SK-N-SH (cell line): ENCODE measurements at regions not wholly inside any gene's neighbourhood (a gene's known extent, or its start where the extent isn't known, plus 50 kb on each side); places are given as distances from the start of the nearest gene placed in this dataset.

Source experiments
- CTCF ChIA-PET: fragments of 300-600, 350-600 bp; formaldehyde crosslinking; extraction: SDS; loops from one replicate; lab custom pipeline; 2021; lab: Yijun Ruan, JAX
- POLR2A ChIA-PET: fragments of 350-600 bp; sonication (Branson Sonifier 250); formaldehyde crosslinking; extraction: SDS; loops from one replicate; lab custom pipeline; 2020; ENCODE audit warnings: antibody characterized with exemption, inconsistent platforms; lab: Yijun Ruan, JAX
- DNase-seq: peaks from one replicate; pipeline ENCODE4 v3.0.0; 2012
- H2AFZ ChIP-seq: fragments of 200-600 bp; sonication (generic); 2 replicates; pipeline ENCODE4 v1.8.1; 2016; ENCODE audit warnings: antibody characterized with exemption, mild to moderate bottlenecking, low read depth
- H3F3A ChIP-seq: fragments of 200-600 bp; sonication (generic); replicated peaks from 2 replicates; pipeline ENCODE3; 2016; ENCODE audit warnings: antibody characterized with exemption, mild to moderate bottlenecking; ENCODE audit not compliant: insufficient read depth
- H3K27ac ChIP-seq, 2 experiments: fragments of 200-500 bp in 1 of 2; fragments of 200-600 bp in 1 of 2; sonication (Bioruptor generic) in 1 of 2; sonication (generic), shearing (Covaris generic) in 1 of 2; 2 replicates each; pipeline versions ENCODE4 v1.5.1 to v1.6.1; 2014 to 2016; ENCODE audit warnings: low read depth in 2 of 2, inconsistent platforms in 1 of 2, low read length in 1 of 2, mild to moderate bottlenecking in 1 of 2, mixed read lengths in 1 of 2
- H3K27me3 ChIP-seq: fragments of 200-600 bp; sonication (generic), shearing (Covaris generic); 2 replicates; pipeline ENCODE4 v1.6.1; 2016; ENCODE audit warnings: mixed run types; ENCODE audit not compliant: insufficient read depth
- H3K36me3 ChIP-seq, 2 experiments: fragments of 200-500 bp in 1 of 2; fragments of 200-600 bp in 1 of 2; sonication (Bioruptor generic) in 1 of 2; sonication (generic) in 1 of 2; replicated peaks in 1 of 2; 2 replicates each; pipeline versions ENCODE3 to v1.5.1; 2014 to 2016; ENCODE audit warnings: low read length in 1 of 2, mild to moderate bottlenecking in 1 of 2; ENCODE audit not compliant: insufficient read depth in 2 of 2, control insufficient read depth in 1 of 2
- H3K4me1 ChIP-seq, 2 experiments: fragments of 200-500 bp in 1 of 2; fragments of 200-600 bp in 1 of 2; sonication (Bioruptor generic) in 1 of 2; sonication (generic), shearing (Covaris generic) in 1 of 2; 2 replicates each; pipeline versions ENCODE4 v1.5.1 to v1.6.1; 2014 to 2016; ENCODE audit warnings: low read depth in 1 of 2, low read length in 1 of 2, mixed run types in 1 of 2; ENCODE audit not compliant: insufficient read depth in 2 of 2, control insufficient read depth in 1 of 2
- H3K4me2 ChIP-seq: fragments of 200-600 bp; sonication (generic), shearing (Covaris generic); 2 replicates; pipeline ENCODE4 v1.6.1; 2017; ENCODE audit warnings: mixed run types
- H3K4me3 ChIP-seq, 2 experiments: fragments of 200-500 bp in 1 of 2; fragments of 200-600 bp in 1 of 2; sonication (Bioruptor generic) in 1 of 2; sonication (generic), shearing (Covaris generic) in 1 of 2; 2 replicates each; pipeline versions ENCODE4 v1.5.1 to v1.8.1; 2014 to 2016; ENCODE audit warnings: low read depth in 2 of 2, inconsistent platforms in 1 of 2, low read length in 1 of 2, mild to moderate bottlenecking in 1 of 2, mixed read lengths in 1 of 2, moderate library complexity in 1 of 2
- H3K79me2 ChIP-seq: fragments of 200-600 bp; sonication (generic); 2 replicates; pipeline ENCODE4 v1.8.1; 2017; ENCODE audit warnings: mild to moderate bottlenecking; ENCODE audit not compliant: insufficient read depth
- H3K9ac ChIP-seq: fragments of 200-600 bp; sonication (generic); 2 replicates; pipeline ENCODE4 v1.6.1; 2017; ENCODE audit warnings: mixed run types
- H3K9me2 ChIP-seq: fragments of 200-600 bp; sonication (generic); 2 replicates; pipeline ENCODE4 v1.6.1; 2017; ENCODE audit warnings: mixed run types
- H3K9me3 ChIP-seq: fragments of 200-600 bp; sonication (generic); 2 replicates; pipeline ENCODE4 v1.6.1; 2017; ENCODE audit warnings: mixed run types, mild to moderate bottlenecking, moderate library complexity
- H4K20me1 ChIP-seq: fragments of 200-600 bp; sonication (generic); 2 replicates; pipeline ENCODE4 v1.6.1; 2017; ENCODE audit warnings: mild to moderate bottlenecking, mixed run types; ENCODE audit not compliant: insufficient read depth
- CHD2 ChIP-seq: fragments of 150-350 bp; IDR thresholded peaks from 2 replicates; pipeline ENCODE4 v1.6.1; 2018; ENCODE audit warnings: low read length; ENCODE audit not compliant: partially characterized antibody
- ELF1 ChIP-seq: IDR thresholded peaks from 2 replicates; pipeline ENCODE4 v1.4.0; 2012
- FOXJ3 ChIP-seq: sonication (generic); formaldehyde crosslinking; IDR thresholded peaks from 2 replicates; pipeline ENCODE4 v1.5.1; 2020; ENCODE audit warnings: mild to moderate bottlenecking, missing genetic modification reagents
- GABPA ChIP-seq: IDR thresholded peaks from 2 replicates; pipeline ENCODE4 v1.4.0; 2012; ENCODE audit warnings: low read depth, mild to moderate bottlenecking
- IRF3 ChIP-seq: fragments of 150-350 bp; IDR thresholded peaks from 2 replicates; pipeline ENCODE4 v1.6.1; 2016; ENCODE audit warnings: mild to moderate bottlenecking, low read depth, low read length
- MAX ChIP-seq: IDR thresholded peaks from 2 replicates; pipeline ENCODE4 v1.4.0; 2012; ENCODE audit warnings: low read depth
- MEF2A ChIP-seq: IDR thresholded peaks from 2 replicates; pipeline ENCODE4 v1.4.0; 2012; ENCODE audit warnings: low read depth, borderline replicate concordance
- NFIC ChIP-seq: IDR thresholded peaks from 2 replicates; pipeline ENCODE4 v1.4.0; 2012; ENCODE audit warnings: borderline replicate concordance
- NRF1 ChIP-seq: IDR thresholded peaks from 2 replicates; pipeline ENCODE4 v1.6.1; 2012; ENCODE audit warnings: low read depth, mild to moderate bottlenecking, low read length
- POLR2AphosphoS5 ChIP-seq: IDR thresholded peaks from 2 replicates; pipeline ENCODE4 v1.6.1; 2012; ENCODE audit warnings: low read depth, low read length
- REST ChIP-seq: IDR thresholded peaks from 2 replicates; pipeline ENCODE4 v1.6.1; 2012; ENCODE audit warnings: mild to moderate bottlenecking, low read depth, low read length, moderate library complexity
- SIN3A ChIP-seq: IDR thresholded peaks from 2 replicates; pipeline ENCODE4 v1.6.1; 2012; ENCODE audit warnings: low read depth, mild to moderate bottlenecking, low read length, moderate library complexity, borderline replicate concordance
- TAF1 ChIP-seq: IDR thresholded peaks from 2 replicates; pipeline ENCODE4 v1.6.1; 2012; ENCODE audit warnings: low read depth, mild to moderate bottlenecking, low read length, moderate library complexity, borderline replicate concordance
- TCF12 ChIP-seq: IDR thresholded peaks from 2 replicates; pipeline ENCODE4 v1.4.0; 2012
- USF2 ChIP-seq: fragments of 150-350 bp; IDR thresholded peaks from 2 replicates; pipeline ENCODE4 v1.6.1; 2017; ENCODE audit warnings: antibody characterized with exemption, low read length, low read depth, borderline replicate concordance
- WGBS: methylation state at CpG from one replicate; pipeline ENCODE4 v1.1.6; 2017; ENCODE audit warnings: low lambda C conversion rate; 5-methylcytosine and 5-hydroxymethylcytosine counted together

GRCh38 chr9:73024601-73025034 lies 71.8 kb upstream of the ALDH1A1 start:
- H3K27me3 ChIP-seq = peaks cover 7% of the 10 kb centered on the region; the same call in 1 of the 2 replicates
- no peak overlapping the region for H3K4me3 ChIP-seq
- no peaks in the 10 kb centered on the region for H3F3A ChIP-seq
- H3K36me3 ChIP-seq = no peaks in the 10 kb centered on the region
- TF ChIP-seq GABPA (no peak), FOXJ3 (CRISPR knock-in tag) (no peak), CHD2 (no peak), IRF3 (no peak), REST (no peak), USF2 (no peak), NRF1 (no peak), POLR2AphosphoS5 (no peak), MEF2A (no peak), TAF1 (no peak), ELF1 (no peak), SIN3A (no peak), MAX (no peak), NFIC (no peak), TCF12 (no peak)
- TF ChIP-seq, all 33 proteins: peak for 0
- ChIA-PET POLR2A (no interaction called here), CTCF (no interaction called here)
- H4K20me1 ChIP-seq = no peaks in the 10 kb centered on the region
- no peak overlapping the region for H3K9ac ChIP-seq
- H3K9me2 ChIP-seq = no peaks in the 10 kb centered on the region
- no peak for DNase-seq
- no peaks in the 10 kb centered on the region for H3K4me1 ChIP-seq
- no peaks in the 10 kb centered on the region for H3K9me3 ChIP-seq
- H2AFZ ChIP-seq = no peak overlapping the region
- H3K27ac ChIP-seq = no peak overlapping the region
- WGBS = 29% methylated on average over 6 of the region's 6 CpGs
- no peaks in the 10 kb centered on the region for H3K79me2 ChIP-seq
- H3K4me2 ChIP-seq = no peak overlapping the region
